Glutamatergic neuron (in vitro differentiated cells): ENCODE measurements at regions not wholly inside any gene's neighbourhood (a gene's known extent, or its start where the extent isn't known, plus 50 kb on each side); places are given as distances from the start of the nearest gene placed in this dataset.

Experiments used
- DNase-seq: peaks from one replicate; pipeline ENCODE4 v3.0.0; 2022
- H3K27ac Mint-ChIP-seq: one replicate; pipeline ENCODE4 v1.8.0; 2020; ENCODE audit warnings: mild to moderate bottlenecking, mixed read lengths, inconsistent platforms; ENCODE audit not compliant: unreplicated experiment
- H3K27me3 Mint-ChIP-seq: one replicate; pipeline ENCODE4 v1.8.0; 2020; ENCODE audit warnings: mild to moderate bottlenecking, moderate library complexity, mixed read lengths, inconsistent platforms; ENCODE audit not compliant: unreplicated experiment
- H3K36me3 Mint-ChIP-seq: one replicate; pipeline ENCODE4 v1.8.0; 2020; ENCODE audit warnings: mild to moderate bottlenecking, mixed read lengths, inconsistent platforms; ENCODE audit not compliant: unreplicated experiment
- H3K4me1 Mint-ChIP-seq: one replicate; pipeline ENCODE4 v1.8.0; 2020; ENCODE audit warnings: mild to moderate bottlenecking, low read depth, mixed read lengths, inconsistent platforms; ENCODE audit not compliant: unreplicated experiment
- H3K4me3 Mint-ChIP-seq: one replicate; pipeline ENCODE4 v1.8.0; 2020; ENCODE audit warnings: mild to moderate bottlenecking, mixed read lengths, inconsistent platforms; ENCODE audit not compliant: unreplicated experiment
- H3K9me3 Mint-ChIP-seq: one replicate; pipeline ENCODE4 v1.8.0; 2020; ENCODE audit warnings: mild to moderate bottlenecking, moderate library complexity, mixed read lengths, inconsistent platforms; ENCODE audit not compliant: unreplicated experiment
- TF ChIP-seq, protein P1 (sequence below): fragments of 200-600 bp; sonication (generic); IDR thresholded peaks from one replicate; pipeline ENCODE4 v1.5.0; 2021; ENCODE audit not compliant: partially characterized antibody, unreplicated experiment

DNA sequence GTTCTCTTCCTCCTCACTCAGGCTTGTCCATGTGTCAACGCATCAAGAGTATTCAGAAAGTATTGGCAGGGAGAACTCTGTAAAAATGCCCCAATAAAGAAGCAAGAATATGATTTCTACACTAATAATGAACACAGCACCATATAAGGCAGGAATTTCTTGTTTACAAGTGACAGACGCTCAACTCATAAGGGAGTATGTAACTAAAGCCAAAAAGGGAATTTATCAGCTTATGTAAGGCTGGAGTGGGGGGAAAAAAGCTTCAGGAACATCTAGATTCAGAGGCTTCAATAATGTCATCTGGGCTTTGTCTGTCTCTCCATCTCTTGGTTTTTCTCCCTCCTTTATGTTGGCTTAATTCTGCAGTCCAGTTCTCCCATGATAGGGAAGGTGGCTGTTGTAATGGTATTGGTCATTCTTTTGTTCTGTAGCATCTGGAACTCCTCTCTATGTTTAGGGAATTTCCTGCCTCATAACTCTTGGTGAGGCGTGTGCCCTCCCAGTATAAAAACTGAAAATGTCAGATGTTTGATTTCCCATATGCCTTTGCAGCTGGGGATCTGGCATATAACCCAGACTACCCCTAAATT is 125.1 kb upstream of the COL21A1 start:
- Mint-ChIP-seq H3K9me3 (peaks cover 3% of the 10 kb centered on the region), H3K4me3 (no peak overlapping the region), H3K27me3 (peaks cover 2% of the 10 kb centered on the region), H3K4me1 (no peaks in the 10 kb centered on the region), H3K27ac (no peak overlapping the region), H3K36me3 (no peaks in the 10 kb centered on the region)
- TF ChIP-seq, protein P1, sequence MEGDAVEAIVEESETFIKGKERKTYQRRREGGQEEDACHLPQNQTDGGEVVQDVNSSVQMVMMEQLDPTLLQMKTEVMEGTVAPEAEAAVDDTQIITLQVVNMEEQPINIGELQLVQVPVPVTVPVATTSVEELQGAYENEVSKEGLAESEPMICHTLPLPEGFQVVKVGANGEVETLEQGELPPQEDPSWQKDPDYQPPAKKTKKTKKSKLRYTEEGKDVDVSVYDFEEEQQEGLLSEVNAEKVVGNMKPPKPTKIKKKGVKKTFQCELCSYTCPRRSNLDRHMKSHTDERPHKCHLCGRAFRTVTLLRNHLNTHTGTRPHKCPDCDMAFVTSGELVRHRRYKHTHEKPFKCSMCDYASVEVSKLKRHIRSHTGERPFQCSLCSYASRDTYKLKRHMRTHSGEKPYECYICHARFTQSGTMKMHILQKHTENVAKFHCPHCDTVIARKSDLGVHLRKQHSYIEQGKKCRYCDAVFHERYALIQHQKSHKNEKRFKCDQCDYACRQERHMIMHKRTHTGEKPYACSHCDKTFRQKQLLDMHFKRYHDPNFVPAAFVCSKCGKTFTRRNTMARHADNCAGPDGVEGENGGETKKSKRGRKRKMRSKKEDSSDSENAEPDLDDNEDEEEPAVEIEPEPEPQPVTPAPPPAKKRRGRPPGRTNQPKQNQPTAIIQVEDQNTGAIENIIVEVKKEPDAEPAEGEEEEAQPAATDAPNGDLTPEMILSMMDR = no peak
- DNase-seq = no peak

- H3K36me3 Mint-ChIP-seq = no peaks in the 10 kb centered on the region
- no peak overlapping the region for H3K4me3 Mint-ChIP-seq
- H3K4me1 Mint-ChIP-seq = no peaks in the 10 kb centered on the region
- no peak overlapping the region for H3K27ac Mint-ChIP-seq
- no peaks in the 10 kb centered on the region for H3K9me3 Mint-ChIP-seq
- no peak for DNase-seq
- TF ChIP-seq, protein P1 = no peak
- peaks cover 2% of the 10 kb centered on the region for H3K27me3 Mint-ChIP-seq
Observed at GRCh38 chr6:56370561-56371211, 123.3 kb upstream of the COL21A1 start.

DNA sequence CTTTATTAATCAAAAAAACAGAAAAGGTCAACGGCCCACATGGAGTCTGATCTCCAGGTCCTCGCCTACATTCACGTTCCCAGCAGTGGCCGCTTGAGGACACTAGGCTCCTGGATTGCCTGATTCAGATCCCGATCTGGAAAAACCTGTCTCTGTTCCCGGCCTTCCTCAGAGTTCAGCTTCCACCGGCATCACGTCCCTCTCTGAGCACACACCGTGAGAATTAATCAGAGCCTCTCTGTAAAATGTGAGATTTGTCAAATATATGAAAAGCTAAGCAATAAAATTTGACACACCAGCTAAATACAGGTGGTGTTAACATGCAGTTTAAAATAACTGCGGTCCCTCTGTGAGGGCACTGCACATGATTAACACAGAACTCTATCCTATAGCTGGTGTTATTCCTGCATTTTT is 122.8 kb upstream of the COL21A1 start:
- Mint-ChIP-seq H3K36me3 (no peaks in the 10 kb centered on the region), H3K27ac (no peak overlapping the region), H3K27me3 (peaks cover 2% of the 10 kb centered on the region), H3K9me3 (no peaks in the 10 kb centered on the region), H3K4me1 (no peaks in the 10 kb centered on the region), H3K4me3 (no peak overlapping the region)
- peak; percentile 33 for DNase-seq
- TF ChIP-seq, protein P1 = no peak

- TF ChIP-seq, protein P1 = no peak
- no peaks in the 10 kb centered on the region for H3K4me1 Mint-ChIP-seq
Observed at GRCh38 chr6:56368491-56368890, 121.1 kb upstream of the COL21A1 start.

GRCh38 chr6:56366141-56366852 is 118.9 kb upstream of the COL21A1 start:
- Mint-ChIP-seq H3K4me1 (no peaks in the 10 kb centered on the region), H3K36me3 (no peaks in the 10 kb centered on the region), H3K27ac (no peak overlapping the region), H3K9me3 (no peaks in the 10 kb centered on the region), H3K4me3 (no peak overlapping the region), H3K27me3 (no peaks in the 10 kb centered on the region)
- TF ChIP-seq, protein P1 = no peak
- DNase-seq = no peak

More at GRCh38 chr6:56368491-56368890, 121.1 kb upstream of the COL21A1 start:
- H3K9me3 Mint-ChIP-seq = no peaks in the 10 kb centered on the region
- H3K36me3 Mint-ChIP-seq = no peaks in the 10 kb centered on the region
- peaks cover 2% of the 10 kb centered on the region for H3K27me3 Mint-ChIP-seq
- no peak overlapping the region for H3K4me3 Mint-ChIP-seq
- DNase-seq = no peak
- H3K27ac Mint-ChIP-seq = no peak overlapping the region
